Neural cell (in vitro differentiated cells): ENCODE measurements at regions not wholly inside any gene's neighbourhood (a gene's known extent, or its start where the extent isn't known, plus 50 kb on each side); places are given as distances from the start of the nearest gene placed in this dataset.

Source experiments
- H2AFZ ChIP-seq: fragments of 200-600, 300-800 bp; sonication (generic), shearing (Covaris generic); 2 replicates; pipeline ENCODE4 v1.6.0; 2014; ENCODE audit warnings: low read depth, mild to moderate bottlenecking, antibody characterized with exemption, low read length, moderate library complexity
- H3F3A ChIP-seq: fragments of 200-600 bp; shearing (Covaris generic); 2 replicates; pipeline ENCODE4 v1.6.1; 2016; ENCODE audit warnings: mild to moderate bottlenecking, moderate library complexity, mixed read lengths, antibody characterized with exemption, low read length; ENCODE audit not compliant: insufficient read depth, poor library complexity, severe bottlenecking
- H3K27ac ChIP-seq: fragments of 200-600, 300-800 bp; sonication (generic), shearing (Covaris generic); 2 replicates; pipeline ENCODE4 v1.5.1; 2014; ENCODE audit warnings: mild to moderate bottlenecking, low read length, moderate library complexity
- H3K27me3 ChIP-seq: fragments of 300-800, 200-600 bp; sonication (generic), shearing (Covaris generic); 2 replicates; pipeline ENCODE4 v1.6.0; 2014; ENCODE audit warnings: mild to moderate bottlenecking, low read depth, low read length, moderate library complexity; ENCODE audit not compliant: insufficient read depth
- H3K36me3 ChIP-seq: fragments of 300-800, 200-600 bp; sonication (generic), shearing (Covaris generic); 2 replicates; pipeline ENCODE4 v1.5.1; 2014; ENCODE audit warnings: mild to moderate bottlenecking, antibody characterized with exemption, low read length, moderate library complexity; ENCODE audit not compliant: insufficient read depth
- H3K4me2 ChIP-seq: fragments of 300-800, 200-600 bp; sonication (generic), shearing (Covaris generic); 2 replicates; pipeline ENCODE4 v1.6.0; 2014; ENCODE audit warnings: mild to moderate bottlenecking, low read length
- H3K4me3 ChIP-seq: fragments of 300-800, 200-600 bp; sonication (generic), shearing (Covaris generic); 2 replicates; pipeline ENCODE4 v1.5.1; 2014; ENCODE audit warnings: mild to moderate bottlenecking, low read length, moderate library complexity
- H3K79me2 ChIP-seq: fragments of 200-600 bp; shearing (Covaris generic); replicated peaks from 2 replicates; pipeline ENCODE4 v1.6.0; 2014; ENCODE audit warnings: mild to moderate bottlenecking, low read length, moderate library complexity; ENCODE audit not compliant: insufficient read depth
- H3K9ac ChIP-seq: fragments of 300-800, 200-600 bp; sonication (generic), shearing (Covaris generic); 2 replicates; pipeline ENCODE4 v1.6.1; 2016; ENCODE audit warnings: mild to moderate bottlenecking, low read length, mixed read lengths
- H3K9me2 ChIP-seq: fragments of 200-600 bp; shearing (Covaris generic); 2 replicates; pipeline ENCODE4 v1.6.1; 2016; ENCODE audit warnings: mild to moderate bottlenecking, low read length, mixed read lengths; ENCODE audit not compliant: insufficient read depth
- H3K9me3 ChIP-seq: fragments of 200-600, 300-800 bp; sonication (generic), shearing (Covaris generic); 2 replicates; pipeline ENCODE4 v1.6.1; 2016; ENCODE audit warnings: mild to moderate bottlenecking, mixed run types, low read length, moderate library complexity, mixed read lengths
- H4K20me1 ChIP-seq: fragments of 200-600 bp; shearing (Covaris generic); 2 replicates; pipeline ENCODE4 v1.6.1; 2016; ENCODE audit warnings: mild to moderate bottlenecking, mixed run types; ENCODE audit not compliant: insufficient read depth
- CTCF ChIP-seq: fragments of 450-650 bp; IDR thresholded peaks from 2 replicates; pipeline ENCODE4 v1.5.1; 2014; ENCODE audit warnings: antibody characterized with exemption, mild to moderate bottlenecking, moderate library complexity; ENCODE audit not compliant: poor library complexity, severe bottlenecking
- EP300 ChIP-seq: fragments of 450-650 bp; conservative IDR thresholded peaks from 2 replicates; pipeline ENCODE4 v1.6.1; 2014; ENCODE audit warnings: antibody characterized with exemption, mild to moderate bottlenecking, moderate library complexity; ENCODE audit not compliant: poor library complexity, severe bottlenecking
- EZH2 ChIP-seq: fragments of 200-600, 300-800 bp; shearing (Covaris generic), sonication (generic); IDR thresholded peaks from 2 replicates; pipeline ENCODE4 v1.6.1; 2014; ENCODE audit warnings: antibody characterized with exemption, low read length, borderline replicate concordance, mild to moderate bottlenecking; ENCODE audit not compliant: insufficient read depth, poor library complexity, severe bottlenecking
- MXI1 ChIP-seq: fragments of 450-650 bp; conservative IDR thresholded peaks from 2 replicates; pipeline ENCODE4 v1.6.1; 2014; ENCODE audit warnings: antibody characterized with exemption, mild to moderate bottlenecking; ENCODE audit not compliant: poor library complexity, severe bottlenecking
- POLR2AphosphoS5 ChIP-seq: IDR thresholded peaks from 2 replicates; pipeline ENCODE4 v1.6.1; 2012
- RAD21 ChIP-seq: fragments of 450-650 bp; conservative IDR thresholded peaks from 2 replicates; pipeline ENCODE4 v1.6.1; 2014; ENCODE audit warnings: antibody characterized with exemption, mild to moderate bottlenecking, moderate library complexity
- REST ChIP-seq: IDR thresholded peaks from 2 replicates; pipeline ENCODE4 v1.6.1; 2012; ENCODE audit warnings: borderline replicate concordance
- SMC3 ChIP-seq: fragments of 450-650 bp; conservative IDR thresholded peaks from 2 replicates; pipeline ENCODE4 v1.6.1; 2014; ENCODE audit warnings: antibody characterized with exemption, mild to moderate bottlenecking, moderate library complexity; ENCODE audit not compliant: poor library complexity
- TAF1 ChIP-seq: IDR thresholded peaks from 2 replicates; pipeline ENCODE4 v1.6.1; 2012; ENCODE audit warnings: low read depth

GRCh38 chr18:45324495-45325113 is 290.7 kb upstream of the SLC14A2 start:
- no peak overlapping the region for H3K27ac ChIP-seq
- no peaks in the 10 kb centered on the region for H3K36me3 ChIP-seq
- H3K4me3 ChIP-seq = no peak overlapping the region
- H2AFZ ChIP-seq = no peak overlapping the region
- H3K4me2 ChIP-seq = no peak overlapping the region
- TF ChIP-seq REST (no peak), POLR2AphosphoS5 (no peak), EZH2 (no peak), TAF1 (no peak), CTCF (no peak), EP300 (no peak), RAD21 (no peak), SMC3 (no peak), MXI1 (no peak)
- H3K79me2 ChIP-seq = no peaks in the 10 kb centered on the region
- no peaks in the 10 kb centered on the region for H4K20me1 ChIP-seq
- no peaks in the 10 kb centered on the region for H3K27me3 ChIP-seq
- no peaks in the 10 kb centered on the region for H3K9me2 ChIP-seq
- no peaks in the 10 kb centered on the region for H3K9me3 ChIP-seq
- no peak overlapping the region for H3K9ac ChIP-seq
- H3F3A ChIP-seq = no peaks in the 10 kb centered on the region

- TF ChIP-seq EZH2 (no peak), SMC3 (no peak), CTCF (no peak)
- no peak overlapping the region for H2AFZ ChIP-seq
- H3K27me3 ChIP-seq = no peaks in the 10 kb centered on the region
- H3K36me3 ChIP-seq = no peaks in the 10 kb centered on the region
- no peaks in the 10 kb centered on the region for H4K20me1 ChIP-seq
- no peaks in the 10 kb centered on the region for H3F3A ChIP-seq
- no peaks in the 10 kb centered on the region for H3K9me3 ChIP-seq
- no peaks in the 10 kb centered on the region for H3K9me2 ChIP-seq
- H3K9ac ChIP-seq = no peak overlapping the region
- no peak overlapping the region for H3K4me2 ChIP-seq
- no peak overlapping the region for H3K4me3 ChIP-seq
- no peak overlapping the region for H3K27ac ChIP-seq
- no peaks in the 10 kb centered on the region for H3K79me2 ChIP-seq
Observed at GRCh38 chr18:45325778-45326177, 289.5 kb upstream of the SLC14A2 start.
